ENCODE measurements at regions not wholly inside any gene's neighbourhood (a gene's known extent, or its start where the extent isn't known, plus 50 kb on each side); places are given as distances from the start of the nearest gene placed in this dataset.

- no peak for DNase-seq (ENCODE audit: low read depth in 2 of 2)
Observed at GRCh38 chr15:59953392-59953883, 50.7 kb upstream of the FOXB1 start.

DNA sequence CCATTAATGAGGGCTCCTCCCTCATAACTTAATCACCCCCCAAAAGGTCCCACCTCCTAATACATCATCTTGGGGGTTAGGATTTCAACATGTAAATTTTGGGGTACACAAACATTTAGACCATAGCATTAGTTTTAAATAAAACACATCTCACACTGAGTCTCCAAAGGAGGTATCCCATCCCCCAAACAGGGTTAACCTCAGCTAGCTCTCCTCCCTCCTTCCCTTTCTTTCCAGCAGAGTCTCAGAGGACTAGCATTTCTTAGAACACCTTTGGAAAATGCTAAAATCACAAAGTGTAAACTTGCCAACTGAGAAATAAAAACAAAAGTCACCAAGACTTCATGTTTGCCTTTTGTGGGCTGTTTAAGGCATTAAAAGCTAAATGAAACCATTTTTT, 51.2 kb upstream of the FOXB1 start:
- DNase-seq (ENCODE audit: low read depth in 2 of 2), result no peak

DNA sequence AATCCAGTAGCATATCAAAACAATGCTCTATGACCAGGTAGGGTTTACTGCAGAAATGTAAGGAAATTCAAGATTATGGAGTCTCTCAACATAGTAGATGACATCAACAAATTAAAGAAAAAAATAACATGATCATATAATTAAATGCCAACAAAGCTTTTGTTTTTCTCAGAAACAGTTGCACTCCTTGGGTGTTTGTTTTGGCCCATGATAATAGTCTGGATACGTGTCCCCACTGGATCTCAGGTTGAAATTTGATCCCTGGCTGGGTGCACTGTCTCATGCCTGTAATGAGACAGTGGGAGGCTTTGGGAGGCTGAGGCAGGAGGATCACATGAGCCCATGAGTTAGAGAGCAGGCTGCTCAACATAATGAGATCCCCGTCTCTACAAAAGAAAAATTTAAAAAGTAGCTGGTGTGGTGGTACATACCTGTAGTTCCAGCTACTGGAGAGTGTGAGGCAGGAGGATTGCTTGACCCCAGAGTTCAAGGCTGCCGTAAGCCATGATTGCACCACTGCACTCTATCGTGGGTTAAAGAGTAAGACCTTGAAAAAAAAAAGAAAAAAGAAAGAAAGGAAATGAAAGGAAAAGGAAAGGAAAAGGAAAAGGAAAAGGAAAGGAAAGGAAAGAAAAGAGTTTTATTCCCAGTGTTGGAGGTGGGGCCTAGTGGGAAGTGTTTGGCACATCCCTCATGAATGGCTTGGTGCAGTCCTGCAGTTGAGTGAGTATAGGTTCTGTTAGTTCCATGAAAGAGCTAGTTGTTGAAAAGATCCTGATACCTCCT, 53.3 kb upstream of the FOXB1 start:
- no peak for DNase-seq (ENCODE audit: low read depth in 2 of 2)

DNA sequence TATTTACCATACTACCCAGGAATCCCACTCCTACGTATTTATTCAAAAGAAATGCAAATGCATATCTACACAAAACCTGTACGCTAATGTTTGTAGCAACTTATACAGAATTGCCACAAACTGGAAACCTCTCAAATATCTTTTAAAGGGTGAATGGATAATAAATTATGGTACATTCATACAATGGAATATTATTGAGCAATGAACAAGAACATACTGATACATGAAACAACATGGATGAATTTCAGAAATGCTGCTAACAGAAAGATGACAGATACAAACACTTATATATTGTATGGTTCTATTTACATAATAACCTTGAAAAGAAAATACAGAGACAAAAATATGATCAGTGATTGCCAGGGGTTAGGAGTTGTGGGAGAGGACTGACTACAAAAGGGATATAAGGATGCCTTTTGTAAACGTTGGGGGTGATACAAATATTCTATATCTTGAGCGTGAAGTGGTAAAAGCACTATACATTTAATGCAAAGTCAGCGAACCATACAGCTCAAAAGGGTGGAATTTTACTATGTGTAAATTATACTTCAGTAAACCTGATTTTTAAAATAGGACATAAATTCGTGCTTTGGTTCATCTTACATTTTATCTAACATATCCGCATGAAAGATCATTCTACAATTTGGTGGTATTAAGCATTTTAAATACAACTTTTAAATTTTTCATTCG, 55.0 kb upstream of the FOXB1 start:
- DNase-seq (ENCODE audit: low read depth in 2 of 2), result no peak

GRCh38 chr15:59946084-59946483, 58.0 kb upstream of the FOXB1 start:
- DNase-seq (ENCODE audit: low read depth in 2 of 2), result no peak

GRCh38 chr15:59945036-59945435, 59.1 kb upstream of the FOXB1 start:
- DNase-seq (ENCODE audit: low read depth in 2 of 2), result no peak

- DNase-seq (ENCODE audit: low read depth in 2 of 2), result no peak
Observed at GRCh38 chr15:59941612-59942011, 62.5 kb upstream of the FOXB1 start.

GRCh38 chr15:59940928-59941327, 63.2 kb upstream of the FOXB1 start:
- DNase-seq (ENCODE audit: low read depth in 2 of 2), result no peak

DNA sequence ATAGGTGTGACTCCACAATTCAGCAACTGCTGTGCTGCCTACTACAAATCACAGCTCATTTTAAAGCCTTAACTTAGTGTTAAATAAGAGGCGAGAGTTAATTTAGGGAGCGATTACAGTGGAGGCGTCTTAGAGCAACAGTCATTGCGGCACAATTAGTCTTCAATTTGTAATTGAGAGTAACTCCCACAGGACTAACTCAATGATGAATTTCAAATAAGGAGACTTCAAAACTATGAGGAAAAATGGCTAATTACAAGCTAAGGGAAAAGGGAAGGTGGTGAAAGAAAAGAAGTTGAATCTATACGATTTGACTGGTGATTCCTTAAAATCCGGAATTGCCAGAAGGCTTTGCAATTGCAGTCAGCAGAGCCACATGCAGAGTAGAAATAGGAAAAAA, 63.7 kb upstream of the FOXB1 start:
- no peak for DNase-seq (ENCODE audit: low read depth in 2 of 2)

- DNase-seq (ENCODE audit: low read depth in 2 of 2), result no peak
Observed at GRCh38 chr15:59936741-59937140, 67.4 kb upstream of the FOXB1 start.

- DNase-seq (ENCODE audit: low read depth in 2 of 2), result no peak
Observed at GRCh38 chr15:59933607-59934006, 70.5 kb upstream of the FOXB1 start.

GRCh38 chr15:59931646-59932261, 72.4 kb upstream of the FOXB1 start:
- no peak for DNase-seq (ENCODE audit: low read depth in 2 of 2)

GRCh38 chr15:59924812-59925522, 79.1 kb upstream of the FOXB1 start:
- DNase-seq (ENCODE audit: low read depth in 2 of 2), result no peak

- no peak for DNase-seq (ENCODE audit: low read depth in 2 of 2)
Observed at GRCh38 chr15:59924096-59924495, 80.0 kb upstream of the FOXB1 start.

GRCh38 chr15:59923508-59923907, 80.6 kb upstream of the FOXB1 start:
- DNase-seq (ENCODE audit: low read depth in 2 of 2), result no peak

GRCh38 chr15:59918994-59919951, 84.8 kb upstream of the FOXB1 start:
- peak; percentile 16 to 39 for DNase-seq (ENCODE audit: low read depth in 2 of 2)

- DNase-seq (ENCODE audit: low read depth in 2 of 2), result peak; percentile 51 to 66
Observed at GRCh38 chr15:59917504-59918157, 86.5 kb upstream of the FOXB1 start.

DNA sequence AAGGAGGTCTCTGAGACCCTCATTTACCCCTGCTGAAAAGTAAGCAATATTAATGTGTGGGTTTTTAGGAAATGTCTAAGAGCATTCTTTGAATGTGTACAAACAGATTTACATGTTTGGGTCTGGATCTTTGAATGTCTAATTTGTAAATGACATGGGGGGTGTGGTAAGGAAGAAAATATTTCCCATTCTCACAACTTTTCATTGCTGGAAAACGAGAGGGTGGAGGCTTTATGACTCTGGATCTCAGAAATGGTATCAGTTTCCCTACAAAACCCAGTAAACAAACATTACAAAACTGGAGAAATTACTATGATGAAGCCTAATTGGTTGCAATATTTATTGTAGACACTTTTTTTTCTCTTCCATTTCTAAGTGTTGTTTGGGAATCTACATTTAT, 98.1 kb upstream of the FOXB1 start:
- no peak for DNase-seq (ENCODE audit: low read depth in 2 of 2)

- no peak for DNase-seq (ENCODE audit: low read depth in 2 of 2)
Observed at GRCh38 chr15:59905176-59905575, 98.9 kb upstream of the FOXB1 start.

GRCh38 chr15:59904450-59905135, 99.5 kb upstream of the FOXB1 start:
- no peak for DNase-seq (ENCODE audit: low read depth in 2 of 2)
